Type B pancreatic cell (in vitro differentiated cells): ENCODE measurements at regions not wholly inside any gene's neighbourhood (a gene's known extent, or its start where the extent isn't known, plus 50 kb on each side); places are given as distances from the start of the nearest gene placed in this dataset.
"Not testable (repeated sequence)": the region's sequence is repeated elsewhere in the genome, so short reads cannot be mapped to it uniquely, and the experiment has no call there.

Source experiments
- DNase-seq: peaks from one replicate; pipeline ENCODE4 v3.0.0; 2021; ENCODE audit warnings: mixed read lengths; ENCODE audit not compliant: unreplicated experiment; ENCODE audit errors: extremely low spot score
- H3K27ac Mint-ChIP-seq: 2 replicates; pipeline ENCODE4 v1.8.0; 2021; ENCODE audit warnings: mild to moderate bottlenecking, mixed read lengths
- H3K27me3 Mint-ChIP-seq: 2 replicates; pipeline ENCODE4 v1.8.0; 2021; ENCODE audit warnings: mixed read lengths
- H3K36me3 Mint-ChIP-seq: 2 replicates; pipeline ENCODE4 v1.8.0; 2021; ENCODE audit warnings: mixed read lengths
- H3K4me1 Mint-ChIP-seq: one replicate; pipeline ENCODE4 v1.8.0; 2021; ENCODE audit warnings: mixed read lengths; ENCODE audit not compliant: unreplicated experiment
- H3K4me3 Mint-ChIP-seq: 2 replicates; pipeline ENCODE4 v1.8.0; 2021; ENCODE audit warnings: mild to moderate bottlenecking, mixed read lengths
- H3K9me3 Mint-ChIP-seq: 2 replicates; pipeline ENCODE4 v1.8.0; 2021; ENCODE audit warnings: mixed read lengths
- TF ChIP-seq, protein P1 (sequence below): fragments of 200-600 bp; sonication (generic); conservative IDR thresholded peaks from 2 replicates; pipeline ENCODE4 v1.5.0; 2021; ENCODE audit warnings: antibody characterized with exemption, mild to moderate bottlenecking

DNA sequence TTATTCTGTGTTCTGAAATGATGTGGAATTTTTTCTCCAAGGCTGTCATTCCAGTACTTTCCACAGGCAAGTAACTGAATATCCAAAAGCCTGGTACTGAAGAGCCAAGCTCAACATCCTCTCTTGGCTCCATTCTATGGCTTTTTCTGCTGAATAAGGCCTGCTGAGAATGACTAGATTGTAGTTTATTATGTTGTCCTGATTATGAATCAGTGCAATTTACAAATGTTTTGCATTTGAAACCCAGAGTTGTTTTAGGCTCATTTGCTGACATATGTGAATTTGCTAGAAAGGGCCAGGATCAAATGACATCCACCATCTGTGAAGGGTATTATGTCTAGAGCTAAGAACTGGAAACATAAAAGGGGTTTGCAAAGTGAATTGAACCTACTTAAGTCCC is 596.6 kb downstream of the KCTD12 start:
- Mint-ChIP-seq H3K27ac (no peak overlapping the region), H3K27me3 (no peaks in the 10 kb centered on the region), H3K36me3 (peaks cover 3% of the 10 kb centered on the region), H3K9me3 (peaks cover 12% of the 10 kb centered on the region), H3K4me3 (no peak overlapping the region), H3K4me1 (peaks cover 4% of the 10 kb centered on the region)
- no peak for DNase-seq
- TF ChIP-seq, protein P1, sequence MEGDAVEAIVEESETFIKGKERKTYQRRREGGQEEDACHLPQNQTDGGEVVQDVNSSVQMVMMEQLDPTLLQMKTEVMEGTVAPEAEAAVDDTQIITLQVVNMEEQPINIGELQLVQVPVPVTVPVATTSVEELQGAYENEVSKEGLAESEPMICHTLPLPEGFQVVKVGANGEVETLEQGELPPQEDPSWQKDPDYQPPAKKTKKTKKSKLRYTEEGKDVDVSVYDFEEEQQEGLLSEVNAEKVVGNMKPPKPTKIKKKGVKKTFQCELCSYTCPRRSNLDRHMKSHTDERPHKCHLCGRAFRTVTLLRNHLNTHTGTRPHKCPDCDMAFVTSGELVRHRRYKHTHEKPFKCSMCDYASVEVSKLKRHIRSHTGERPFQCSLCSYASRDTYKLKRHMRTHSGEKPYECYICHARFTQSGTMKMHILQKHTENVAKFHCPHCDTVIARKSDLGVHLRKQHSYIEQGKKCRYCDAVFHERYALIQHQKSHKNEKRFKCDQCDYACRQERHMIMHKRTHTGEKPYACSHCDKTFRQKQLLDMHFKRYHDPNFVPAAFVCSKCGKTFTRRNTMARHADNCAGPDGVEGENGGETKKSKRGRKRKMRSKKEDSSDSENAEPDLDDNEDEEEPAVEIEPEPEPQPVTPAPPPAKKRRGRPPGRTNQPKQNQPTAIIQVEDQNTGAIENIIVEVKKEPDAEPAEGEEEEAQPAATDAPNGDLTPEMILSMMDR = peak; percentile 26

DNA sequence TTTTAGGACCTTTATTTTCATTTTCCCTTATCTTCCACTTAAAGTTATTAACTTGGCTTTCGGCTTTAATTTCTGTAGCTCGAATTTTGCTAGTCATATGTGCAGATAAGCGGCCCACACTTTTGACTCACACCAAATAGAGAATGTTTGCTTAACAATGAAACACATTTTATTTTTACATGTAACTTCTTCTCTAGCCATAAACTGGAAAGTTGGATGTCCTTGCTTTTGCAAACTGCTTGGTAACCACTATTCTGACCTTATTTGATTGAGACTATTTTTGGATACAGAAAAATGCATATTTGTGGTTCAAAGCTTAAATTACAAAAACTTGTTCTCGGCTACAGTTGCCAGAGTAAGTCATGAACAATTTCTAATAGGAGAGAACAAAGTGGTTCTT is 600.0 kb downstream of the KCTD12 start:
- TF ChIP-seq, protein P1 = no peak
- peaks cover 4% of the 10 kb centered on the region for H3K4me1 Mint-ChIP-seq
- no peak for DNase-seq
- H3K9me3 Mint-ChIP-seq = peaks cover 13% of the 10 kb centered on the region
- no peaks in the 10 kb centered on the region for H3K36me3 Mint-ChIP-seq
- no peak overlapping the region for H3K4me3 Mint-ChIP-seq
- H3K27ac Mint-ChIP-seq = no peak overlapping the region
- H3K27me3 Mint-ChIP-seq = no peaks in the 10 kb centered on the region

DNA sequence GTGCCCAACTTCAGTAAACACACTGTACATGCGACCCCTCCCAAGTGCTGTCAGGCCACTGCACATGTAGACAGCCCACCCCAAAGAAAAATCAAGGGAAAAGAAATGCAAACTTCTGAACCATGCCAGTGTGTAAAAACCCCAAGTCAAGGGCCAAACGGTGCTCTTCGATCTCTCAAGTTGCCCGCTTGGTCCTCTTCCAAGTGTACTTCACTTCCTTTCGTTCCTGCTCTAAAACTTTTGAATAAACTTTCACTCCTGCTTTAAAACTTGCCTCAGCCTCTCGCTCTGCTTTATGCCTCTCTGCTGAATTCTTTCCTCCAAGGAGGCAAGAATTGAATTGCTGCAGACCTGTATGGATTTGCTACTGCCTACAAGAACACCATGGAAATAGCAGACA is 600.7 kb downstream of the KCTD12 start:
- TF ChIP-seq, protein P1 = no peak
- no peak for DNase-seq
- Mint-ChIP-seq H3K36me3 (no peaks in the 10 kb centered on the region), H3K4me3 (no peak overlapping the region), H3K4me1 (peaks cover 4% of the 10 kb centered on the region), H3K27ac (no peak overlapping the region), H3K27me3 (no peaks in the 10 kb centered on the region), H3K9me3 (peaks cover 13% of the 10 kb centered on the region)

- not testable (repeated sequence) for H3K9me3 Mint-ChIP-seq, H3K36me3 Mint-ChIP-seq, DNase-seq
Observed at GRCh38 chr13:76279766-76280165, 606.4 kb downstream of the KCTD12 start.

DNA sequence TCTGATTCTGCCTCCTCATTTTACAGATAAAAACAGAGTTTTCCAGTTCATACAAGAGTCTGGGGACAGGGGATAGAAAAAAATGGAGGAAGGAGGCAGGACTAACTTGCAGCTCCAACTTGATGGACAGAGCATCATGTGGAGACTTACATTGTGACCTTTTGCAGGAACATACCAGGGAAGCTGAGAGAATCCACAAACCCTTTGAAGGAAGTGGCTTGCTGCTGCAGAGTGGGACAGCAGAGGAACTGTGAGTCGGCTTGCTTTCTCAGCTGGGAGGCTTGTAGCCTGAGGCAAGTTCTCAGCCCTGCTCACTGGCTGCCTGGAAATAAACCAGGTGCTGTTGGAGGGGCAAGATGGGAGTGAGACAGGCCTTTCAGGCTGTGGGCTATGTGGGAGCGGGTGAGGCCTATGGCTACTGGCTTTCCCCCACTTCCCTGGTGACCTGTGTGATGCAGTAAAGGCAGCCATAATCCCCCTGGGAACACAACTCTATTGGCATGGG is 614.4 kb downstream of the KCTD12 start:
- Mint-ChIP-seq H3K27ac (no peak overlapping the region), H3K36me3 (no peaks in the 10 kb centered on the region), H3K9me3 (peaks cover 8% of the 10 kb centered on the region), H3K4me1 (no peaks in the 10 kb centered on the region), H3K4me3 (no peak overlapping the region), H3K27me3 (no peaks in the 10 kb centered on the region)
- no peak for DNase-seq
- TF ChIP-seq, protein P1 = no peak

More at GRCh38 chr13:76279766-76280165, 606.4 kb downstream of the KCTD12 start:
- H3K27ac Mint-ChIP-seq, H3K4me3 Mint-ChIP-seq, H3K27me3 Mint-ChIP-seq, H3K4me1 Mint-ChIP-seq: not testable (repeated sequence)

GRCh38 chr13:76268307-76268706 is 617.9 kb downstream of the KCTD12 start:
- H3K27ac Mint-ChIP-seq, H3K27me3 Mint-ChIP-seq, H3K4me3 Mint-ChIP-seq, H3K9me3 Mint-ChIP-seq, H3K36me3 Mint-ChIP-seq, DNase-seq, H3K4me1 Mint-ChIP-seq: not testable (repeated sequence)

DNA sequence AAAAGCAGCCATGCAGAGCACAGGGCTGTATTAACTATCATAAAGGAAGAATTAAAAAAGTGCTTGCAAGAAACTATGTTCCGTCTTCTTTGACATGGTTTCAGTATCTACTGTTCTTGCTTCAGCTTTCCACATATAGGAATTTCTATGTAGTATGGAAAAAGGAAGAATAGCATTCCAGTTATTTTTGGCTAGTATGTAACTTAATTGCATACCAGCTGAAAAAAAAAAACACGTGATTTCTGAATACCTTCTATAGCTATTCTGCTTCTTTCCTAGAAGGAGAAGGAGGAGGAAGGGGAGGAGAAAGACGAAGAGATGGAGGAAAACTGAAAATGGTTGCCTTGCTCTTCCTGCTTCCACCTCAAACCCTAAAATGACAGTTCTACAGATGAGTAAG is 619.0 kb downstream of the KCTD12 start:
- Mint-ChIP-seq H3K4me3 (no peak overlapping the region), H3K27ac (no peak overlapping the region), H3K36me3 (no peaks in the 10 kb centered on the region), H3K4me1 (no peaks in the 10 kb centered on the region), H3K27me3 (no peaks in the 10 kb centered on the region), H3K9me3 (peaks cover 1% of the 10 kb centered on the region)
- DNase-seq = no peak
- TF ChIP-seq, protein P1 = no peak
